Stimulated activated naive CD8-positive, alpha-beta T cell treated with anti-CD3 and anti-CD28 coated beads, Interleukin-15, Interleukin-2, amounts not matched to agents 100 ng/mL and 50 ng/mL, for 24 hours (primary cell): ENCODE measurements at regions not wholly inside any gene's neighbourhood (a gene's known extent, or its start where the extent isn't known, plus 50 kb on each side); places are given as distances from the start of the nearest gene placed in this dataset.

Experiments used
- H3K27ac Mint-ChIP-seq: one replicate; pipeline ENCODE4 v1.8.0; 2021; ENCODE audit warnings: mild to moderate bottlenecking, mixed read lengths
- H3K27me3 Mint-ChIP-seq: one replicate; pipeline ENCODE4 v1.8.0; 2021; ENCODE audit warnings: mixed read lengths
- H3K36me3 Mint-ChIP-seq: one replicate; pipeline ENCODE4 v1.8.0; 2021; ENCODE audit warnings: low read depth, mixed read lengths
- H3K4me1 Mint-ChIP-seq: one replicate; pipeline ENCODE4 v1.8.0; 2021; ENCODE audit warnings: low read depth, mixed read lengths
- H3K4me3 Mint-ChIP-seq: one replicate; pipeline ENCODE4 v1.8.0; 2021; ENCODE audit warnings: mild to moderate bottlenecking, mixed read lengths
- H3K9me3 Mint-ChIP-seq: one replicate; pipeline ENCODE4 v1.8.0; 2021; ENCODE audit warnings: mixed read lengths

GRCh38 chr3:72150634-72151412 is 365.9 kb upstream of the PROK2 start:
- no peak overlapping the region for H3K27ac Mint-ChIP-seq
- no peaks in the 10 kb centered on the region for H3K36me3 Mint-ChIP-seq
- peaks cover 3% of the 10 kb centered on the region for H3K27me3 Mint-ChIP-seq
- no peaks in the 10 kb centered on the region for H3K4me1 Mint-ChIP-seq
- no peak overlapping the region for H3K4me3 Mint-ChIP-seq
- H3K9me3 Mint-ChIP-seq = peaks cover 6% of the 10 kb centered on the region

GRCh38 chr3:72149645-72150300 is 364.8 kb upstream of the PROK2 start:
- Mint-ChIP-seq H3K36me3 (no peaks in the 10 kb centered on the region), H3K4me1 (peaks cover 9% of the 10 kb centered on the region), H3K27me3 (peaks cover 3% of the 10 kb centered on the region), H3K4me3 (no peak overlapping the region), H3K9me3 (peaks cover 6% of the 10 kb centered on the region), H3K27ac (no peak overlapping the region)

GRCh38 chr3:72147600-72147999 is 362.7 kb upstream of the PROK2 start:
- no peaks in the 10 kb centered on the region for H3K36me3 Mint-ChIP-seq

GRCh38 chr3:72145506-72146380 is 360.8 kb upstream of the PROK2 start:
- Mint-ChIP-seq H3K27me3 (peaks cover 3% of the 10 kb centered on the region), H3K4me1 (peaks cover 14% of the 10 kb centered on the region), H3K9me3 (peaks cover 6% of the 10 kb centered on the region), H3K4me3 (no peak overlapping the region), H3K36me3 (no peaks in the 10 kb centered on the region), H3K27ac (no peak overlapping the region)

More at GRCh38 chr3:72147600-72147999, 362.7 kb upstream of the PROK2 start:
- Mint-ChIP-seq H3K4me3 (no peak overlapping the region), H3K27ac (no peak overlapping the region), H3K27me3 (peaks cover 3% of the 10 kb centered on the region), H3K4me1 (peaks cover 14% of the 10 kb centered on the region), H3K9me3 (peaks cover 6% of the 10 kb centered on the region)

- Mint-ChIP-seq H3K27ac (no peak overlapping the region), H3K36me3 (no peaks in the 10 kb centered on the region), H3K9me3 (peaks cover 6% of the 10 kb centered on the region), H3K4me1 (peaks cover 14% of the 10 kb centered on the region), H3K4me3 (no peak overlapping the region), H3K27me3 (peaks cover 3% of the 10 kb centered on the region)
These were observed 360.0 kb upstream of the PROK2 start for GRCh38 chr3:72144773-72145505.

GRCh38 chr3:72143966-72144717 is 359.2 kb upstream of the PROK2 start:
- Mint-ChIP-seq H3K27ac (no peak overlapping the region), H3K4me1 (peaks cover 14% of the 10 kb centered on the region), H3K36me3 (no peaks in the 10 kb centered on the region), H3K4me3 (no peak overlapping the region), H3K9me3 (peaks cover 6% of the 10 kb centered on the region), H3K27me3 (peaks cover 3% of the 10 kb centered on the region)

GRCh38 chr3:72143322-72143721 is 358.4 kb upstream of the PROK2 start:
- no peaks in the 10 kb centered on the region for H3K36me3 Mint-ChIP-seq

GRCh38 chr3:72142028-72142427 is 357.1 kb upstream of the PROK2 start:
- Mint-ChIP-seq H3K36me3 (no peaks in the 10 kb centered on the region), H3K4me1 (peaks cover 34% of the 10 kb centered on the region), H3K27ac (no peak overlapping the region), H3K4me3 (no peak overlapping the region), H3K9me3 (no peaks in the 10 kb centered on the region), H3K27me3 (peaks cover 5% of the 10 kb centered on the region)

More at GRCh38 chr3:72143322-72143721, 358.4 kb upstream of the PROK2 start:
- Mint-ChIP-seq H3K4me1 (peaks cover 21% of the 10 kb centered on the region), H3K27me3 (peaks cover 3% of the 10 kb centered on the region), H3K4me3 (no peak overlapping the region), H3K27ac (no peak overlapping the region), H3K9me3 (peaks cover 5% of the 10 kb centered on the region)

GRCh38 chr3:72141264-72141663 is 356.3 kb upstream of the PROK2 start:
- peaks cover 9% of the 10 kb centered on the region for H3K27me3 Mint-ChIP-seq
- H3K4me3 Mint-ChIP-seq = no peak overlapping the region
- H3K27ac Mint-ChIP-seq = no peak overlapping the region
- peaks cover 42% of the 10 kb centered on the region for H3K4me1 Mint-ChIP-seq
- no peaks in the 10 kb centered on the region for H3K9me3 Mint-ChIP-seq
- no peaks in the 10 kb centered on the region for H3K36me3 Mint-ChIP-seq

- H3K9me3 Mint-ChIP-seq = no peaks in the 10 kb centered on the region
- H3K27me3 Mint-ChIP-seq = peaks cover 6% of the 10 kb centered on the region
- no peak overlapping the region for H3K4me3 Mint-ChIP-seq
- H3K36me3 Mint-ChIP-seq = no peaks in the 10 kb centered on the region
- H3K27ac Mint-ChIP-seq = no peak overlapping the region
- peaks cover 48% of the 10 kb centered on the region for H3K4me1 Mint-ChIP-seq
These were observed 354.4 kb upstream of the PROK2 start for GRCh38 chr3:72139316-72139715.

- H3K36me3 Mint-ChIP-seq = no peaks in the 10 kb centered on the region
- no peak overlapping the region for H3K27ac Mint-ChIP-seq
- peaks cover 55% of the 10 kb centered on the region for H3K4me1 Mint-ChIP-seq
- no peaks in the 10 kb centered on the region for H3K9me3 Mint-ChIP-seq
- H3K4me3 Mint-ChIP-seq = no peak overlapping the region
- peaks cover 6% of the 10 kb centered on the region for H3K27me3 Mint-ChIP-seq
These were observed 353.2 kb upstream of the PROK2 start for GRCh38 chr3:72137865-72138861.

- Mint-ChIP-seq H3K36me3 (no peaks in the 10 kb centered on the region), H3K4me3 (no peak overlapping the region), H3K27me3 (peaks cover 6% of the 10 kb centered on the region), H3K27ac (no peak overlapping the region), H3K9me3 (no peaks in the 10 kb centered on the region), H3K4me1 (peaks cover 55% of the 10 kb centered on the region)
These were observed 350.7 kb upstream of the PROK2 start for GRCh38 chr3:72135636-72136035.

- Mint-ChIP-seq H3K27ac (peak overlapping the region; percentile 58), H3K36me3 (no peaks in the 10 kb centered on the region), H3K4me3 (peak overlapping the region; percentile 62), H3K4me1 (peaks cover 55% of the 10 kb centered on the region), H3K9me3 (no peaks in the 10 kb centered on the region), H3K27me3 (peaks cover 6% of the 10 kb centered on the region)
These were observed 350.1 kb upstream of the PROK2 start for GRCh38 chr3:72134989-72135451.
